GM18519 (cell line): ENCODE measurements at regions not wholly inside any gene's neighbourhood (a gene's known extent, or its start where the extent isn't known, plus 50 kb on each side); places are given as distances from the start of the nearest gene placed in this dataset.
"Not testable (repeated sequence)": the region's sequence is repeated elsewhere in the genome, so short reads cannot be mapped to it uniquely, and the experiment has no call there.

Source experiments
- ATAC-seq: cut with Tn5 transposase; IDR thresholded peaks from one replicate; pipeline ENCODE4 v1.9.1; 2021; ENCODE audit warnings: mild to moderate bottlenecking, moderate library complexity; ENCODE audit not compliant: unreplicated experiment, low FRiP score

DNA sequence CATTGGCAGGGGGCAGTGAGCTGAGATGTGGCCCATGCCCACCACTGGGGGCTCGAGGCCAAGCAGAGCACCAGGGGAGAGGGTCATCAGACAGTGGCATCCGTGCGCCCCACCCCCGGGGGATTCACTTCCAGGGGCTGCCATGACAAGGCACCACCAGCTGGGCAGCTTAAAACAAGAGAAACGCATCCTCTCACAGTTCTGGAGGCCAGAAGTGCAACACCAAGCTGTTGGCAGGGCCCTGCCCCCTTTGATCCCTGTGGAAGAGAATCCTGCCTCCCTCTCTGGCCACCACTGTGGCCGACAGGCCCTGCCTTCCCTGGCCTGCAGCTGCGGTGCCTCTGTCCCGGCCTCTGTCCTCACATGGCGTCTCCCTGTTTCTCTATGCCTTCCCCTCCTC lies 187.7 kb upstream of the ID2 start:
- no peak for ATAC-seq

DNA sequence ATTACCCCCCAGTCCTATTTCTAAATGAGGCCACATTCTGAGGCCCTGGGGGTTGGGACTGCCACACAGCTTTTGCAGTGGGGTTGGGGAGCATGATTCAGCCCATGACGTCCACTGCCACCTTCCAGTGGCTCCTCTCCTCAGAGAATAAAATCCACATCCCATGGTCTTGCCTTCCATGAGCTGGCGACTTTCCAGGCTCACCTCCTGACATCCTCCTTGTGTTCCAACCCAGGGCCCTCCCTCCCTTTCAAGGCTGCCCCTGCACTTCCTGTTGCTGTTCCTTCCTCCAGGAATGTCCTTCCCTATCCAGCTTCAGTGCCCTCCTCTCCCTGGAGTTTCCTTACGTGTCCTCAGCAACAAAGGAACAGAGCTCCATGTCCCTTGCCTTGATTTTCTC lies 187.3 kb upstream of the ID2 start:
- no peak for ATAC-seq

DNA sequence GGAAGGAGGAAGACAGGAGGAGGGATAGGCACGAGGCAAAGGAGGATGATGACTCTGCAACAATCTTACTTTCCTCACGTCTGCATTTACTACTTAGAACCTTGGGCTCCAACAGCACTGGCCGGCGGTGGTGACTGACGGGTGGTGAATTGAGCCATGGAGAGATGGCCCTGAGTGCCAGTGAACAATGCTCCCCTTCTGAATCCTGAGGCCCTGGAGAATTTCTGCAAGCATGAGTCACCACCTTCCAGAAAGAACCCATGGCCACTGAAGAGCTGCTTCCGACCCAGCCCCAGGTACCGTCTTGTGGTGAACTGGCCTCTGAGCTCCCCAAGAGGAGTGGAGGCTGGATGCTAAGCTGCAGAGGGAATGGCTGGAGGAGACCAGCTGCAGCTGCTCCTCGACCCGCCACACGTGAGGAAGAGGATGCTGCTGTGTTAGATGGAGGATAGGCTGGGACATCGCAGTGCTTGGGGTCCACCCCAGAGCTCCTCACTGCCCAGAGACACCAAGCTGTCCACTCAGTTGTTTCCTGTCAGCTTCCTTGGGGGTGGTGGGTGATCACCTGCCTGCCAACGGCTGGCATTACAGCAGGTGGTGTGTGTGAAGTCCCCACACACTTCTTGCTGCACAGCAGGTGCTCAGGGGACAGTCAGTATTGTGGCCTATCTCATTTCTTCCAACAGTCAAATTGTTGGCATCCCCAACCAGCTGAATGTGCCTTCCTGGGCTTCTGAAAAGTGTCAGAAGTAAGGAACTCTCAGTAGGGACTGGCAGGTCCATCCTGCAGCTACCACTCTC lies 186.5 kb upstream of the ID2 start:
- no peak for ATAC-seq

DNA sequence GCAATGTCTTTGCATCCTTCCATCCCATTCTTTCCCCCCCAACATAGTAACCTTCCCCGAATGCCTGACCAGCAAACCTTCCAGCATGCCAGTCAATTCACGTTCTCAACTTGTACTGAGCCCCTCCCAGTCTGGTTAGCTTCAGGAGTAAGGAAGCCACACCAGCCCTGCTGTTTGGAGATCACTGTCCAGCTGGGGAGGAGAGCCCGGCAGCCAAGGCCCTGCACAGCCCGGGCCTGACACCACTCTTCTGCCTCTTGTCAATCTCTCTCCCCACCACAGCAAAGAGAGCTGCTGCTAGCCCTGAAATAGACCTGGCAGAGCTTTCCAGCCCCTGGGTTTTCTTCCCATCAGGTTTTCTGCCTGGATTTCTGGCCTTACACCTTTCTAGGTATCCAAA lies 185.8 kb upstream of the ID2 start:
- no peak for ATAC-seq

DNA sequence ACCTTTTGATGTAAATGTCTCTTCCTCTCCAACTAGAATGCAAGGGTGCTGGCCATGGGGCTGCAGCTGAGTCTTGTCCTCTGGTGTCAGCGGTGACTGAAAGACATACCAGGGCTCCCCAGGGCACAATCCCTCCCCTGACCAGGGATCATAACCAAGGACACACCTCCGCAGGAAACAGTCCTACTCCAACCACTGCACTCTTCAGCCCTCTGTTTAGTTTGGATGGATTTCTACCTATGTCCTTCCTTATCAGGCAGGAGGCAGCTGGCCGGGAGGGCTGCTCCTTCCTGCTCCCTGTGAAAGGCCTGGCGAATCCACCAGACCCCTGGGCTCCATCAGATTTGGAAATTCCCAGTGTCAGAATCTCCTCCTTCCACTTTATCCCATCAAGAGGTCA lies 185.2 kb upstream of the ID2 start:
- no peak for ATAC-seq

DNA sequence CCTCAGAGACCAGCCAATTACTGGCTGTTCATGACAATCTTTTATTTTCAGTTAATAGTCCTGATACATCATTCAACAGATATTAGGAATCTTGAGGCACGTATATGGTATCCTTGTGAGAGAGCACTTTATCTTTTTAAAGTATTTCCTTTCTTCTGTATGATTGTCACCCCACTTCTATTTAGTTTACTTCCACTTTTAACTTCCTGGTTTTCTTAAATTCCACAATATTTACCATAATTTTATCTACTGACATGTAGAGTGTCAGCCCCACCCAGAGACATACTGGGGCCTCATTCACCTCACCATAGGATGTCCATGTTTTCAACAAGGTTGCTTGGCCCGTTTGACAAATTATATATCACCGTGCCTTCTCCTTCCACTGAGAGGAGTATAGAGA lies 182.9 kb upstream of the ID2 start:
- ATAC-seq: no peak

DNA sequence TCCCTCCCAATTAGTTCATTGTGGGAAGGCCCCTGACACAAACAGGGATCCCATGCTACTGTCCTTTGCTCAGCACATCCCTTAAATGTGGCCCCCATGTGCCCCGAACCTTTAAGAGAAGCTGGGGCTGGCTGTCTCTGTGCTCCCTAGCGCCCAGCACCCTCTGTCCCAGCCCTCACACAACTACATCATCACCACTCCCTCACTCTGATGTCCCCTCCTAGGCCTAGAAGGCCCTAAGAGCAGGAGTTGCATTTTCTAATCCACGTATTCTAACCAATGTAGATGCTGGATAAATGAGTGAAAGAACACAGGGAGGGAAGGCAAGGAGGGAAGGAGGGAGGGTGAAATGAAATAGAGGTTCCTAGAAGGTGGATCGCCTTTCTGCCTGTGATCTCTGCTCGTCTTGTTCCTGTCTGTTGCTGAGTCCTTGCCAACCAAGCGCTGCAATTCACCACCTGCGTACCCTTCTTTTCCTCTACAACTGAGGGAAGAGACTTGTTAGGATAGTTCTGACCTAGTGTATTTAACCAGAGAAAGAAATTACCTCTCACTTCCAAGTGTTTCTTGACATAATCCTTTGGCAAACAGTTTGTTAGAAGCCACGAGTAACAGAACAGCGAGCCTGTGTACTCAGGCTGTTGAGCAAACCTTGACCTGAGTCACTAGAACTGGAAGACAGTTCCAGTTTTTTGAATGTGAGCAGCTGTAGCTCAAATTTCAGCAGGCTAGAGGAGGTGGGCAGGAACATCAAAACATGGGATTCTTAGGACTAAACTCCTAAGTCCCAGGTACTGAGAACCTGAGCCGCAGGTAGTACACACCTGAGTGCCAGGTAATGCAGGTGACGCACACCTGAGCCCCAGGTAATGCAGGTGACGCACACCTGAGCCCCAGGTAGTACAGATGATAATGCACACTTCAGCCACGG lies 181.5 kb upstream of the ID2 start:
- ATAC-seq: no peak

DNA sequence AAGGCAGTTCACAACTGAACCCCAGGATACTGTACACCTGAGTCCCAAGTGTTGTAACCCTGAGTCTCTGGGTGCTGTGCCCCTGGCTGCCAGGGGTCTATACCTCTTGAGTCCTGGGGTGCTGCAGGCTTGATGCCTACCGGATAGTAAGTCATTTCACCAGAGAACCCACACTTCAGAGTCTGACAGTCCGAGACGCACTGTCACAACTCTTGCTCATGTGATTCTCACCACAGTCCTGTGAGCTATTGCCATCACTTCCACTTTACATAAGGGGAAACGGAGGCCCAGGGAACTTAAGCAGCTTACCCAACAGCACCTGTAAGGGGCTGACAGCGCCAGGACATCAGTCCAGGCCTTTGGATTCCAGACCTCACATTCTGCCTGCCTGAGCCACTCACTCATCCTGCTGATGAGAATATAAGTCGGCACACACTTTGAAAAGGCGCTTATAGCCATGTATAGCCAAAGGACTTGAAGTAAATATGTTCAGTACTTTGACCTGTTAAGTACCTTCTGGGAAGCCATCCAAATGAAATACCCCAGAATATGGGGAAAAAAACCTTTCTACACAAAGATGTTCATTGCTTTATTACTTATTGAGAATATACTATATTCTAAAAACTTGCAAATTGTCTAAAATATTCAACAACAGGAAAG lies 180.7 kb upstream of the ID2 start:
- ATAC-seq: no peak

DNA sequence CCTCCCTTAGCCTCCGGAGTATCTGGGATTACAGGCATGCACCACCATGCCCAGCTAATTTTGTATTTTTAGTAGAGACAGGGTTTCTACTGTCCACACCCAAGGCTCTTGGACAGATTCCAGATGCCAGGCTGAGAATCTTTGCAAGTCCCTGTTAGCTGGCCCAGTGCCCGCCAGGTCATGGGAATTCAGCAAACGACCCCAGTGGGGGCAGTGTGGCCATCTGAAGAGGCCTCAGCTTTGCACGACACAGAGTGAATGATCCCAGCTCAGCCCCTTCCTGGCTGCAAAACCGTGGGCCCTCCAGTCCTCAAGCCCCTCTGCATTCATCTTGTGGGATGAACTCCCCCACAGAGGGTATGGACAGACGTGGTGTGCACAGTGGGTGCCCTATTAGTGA lies 179.5 kb upstream of the ID2 start:
- ATAC-seq: no peak

DNA sequence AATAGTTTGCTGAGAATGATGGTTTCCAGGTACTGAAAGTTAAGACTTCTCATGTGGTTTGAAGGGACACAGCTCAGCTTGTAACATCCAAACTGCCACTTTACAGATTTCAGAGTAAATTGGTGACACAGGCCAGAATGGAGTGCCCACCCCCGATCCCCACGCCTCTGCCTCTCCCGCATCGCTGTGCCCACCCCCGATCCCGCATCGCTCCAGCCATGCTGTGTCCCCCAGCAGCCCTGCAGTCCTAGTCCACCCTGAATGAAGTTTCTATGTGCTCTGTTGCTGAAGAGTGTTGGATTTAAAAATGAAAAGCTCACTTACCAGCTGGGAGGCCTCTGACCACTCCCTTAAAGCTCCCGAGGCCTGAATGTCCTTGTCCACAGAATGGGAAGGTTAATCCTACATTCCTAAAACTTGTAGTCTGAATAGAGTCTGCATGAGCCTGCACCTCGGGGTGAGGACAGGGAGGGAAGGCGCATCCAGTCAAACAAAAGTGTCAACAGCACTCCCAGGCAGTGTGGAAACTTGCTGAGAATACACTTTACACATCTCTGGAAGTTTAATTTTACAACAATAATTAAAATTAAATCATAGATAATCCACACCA lies 176.4 kb upstream of the ID2 start:
- ATAC-seq: no peak

DNA sequence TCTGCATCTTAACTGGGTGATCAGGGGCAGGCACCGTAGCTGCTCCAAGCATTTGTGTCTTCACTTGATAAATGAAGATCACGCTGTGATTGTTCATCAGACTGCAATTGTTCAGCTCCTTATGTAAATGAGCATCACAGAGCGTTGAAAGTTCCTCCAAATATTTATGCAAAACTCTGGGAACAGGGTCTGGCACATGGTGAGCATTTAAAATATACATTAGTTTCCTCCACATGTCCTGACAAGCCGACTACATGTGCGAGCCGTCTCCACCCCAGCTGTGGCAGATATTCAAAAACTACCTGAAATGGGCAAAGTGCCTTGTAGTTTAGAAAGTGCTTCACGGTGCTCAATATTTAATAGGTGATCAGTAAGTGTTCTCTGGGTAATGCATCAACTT lies 175.1 kb upstream of the ID2 start:
- no peak for ATAC-seq

DNA sequence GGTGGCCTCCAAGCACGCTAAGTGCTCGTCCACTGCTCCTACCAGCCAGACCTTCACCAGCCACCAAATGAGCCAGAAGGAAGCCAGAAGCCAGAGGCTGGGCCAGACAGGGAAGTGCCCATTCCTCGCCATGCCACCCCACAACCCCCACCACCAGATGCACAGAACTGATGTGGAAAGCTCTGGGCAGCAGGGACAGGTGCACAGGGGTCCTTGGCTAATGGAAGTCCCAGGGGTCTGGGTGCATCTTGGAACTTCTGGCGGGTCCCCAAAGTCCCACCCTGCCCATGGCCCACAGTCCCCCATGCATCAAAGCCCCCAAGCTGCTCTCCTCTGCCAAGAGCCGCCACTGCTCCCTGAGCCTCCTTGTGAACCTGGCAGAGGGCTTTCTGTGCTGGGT lies 173.1 kb upstream of the ID2 start:
- ATAC-seq: no peak

DNA sequence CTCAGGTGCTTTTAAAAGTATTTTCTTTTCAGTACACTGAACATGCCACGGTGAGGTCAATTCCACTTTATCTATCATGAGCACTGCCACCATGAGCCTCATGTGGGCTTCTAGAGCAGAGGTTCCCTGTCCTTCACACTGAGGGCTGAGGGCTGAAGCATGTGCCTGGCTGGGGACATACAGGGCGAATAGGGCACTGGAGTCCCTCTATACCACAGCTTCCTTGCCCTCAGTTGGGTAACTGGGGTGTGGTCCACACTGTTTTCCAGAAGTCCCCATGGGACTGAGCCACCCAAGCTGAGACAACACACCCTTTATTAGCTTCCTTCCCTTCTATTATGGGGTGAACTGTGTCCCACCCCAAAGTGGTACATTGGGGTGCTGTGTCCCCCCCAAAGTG lies 172.2 kb upstream of the ID2 start:
- no peak for ATAC-seq

DNA sequence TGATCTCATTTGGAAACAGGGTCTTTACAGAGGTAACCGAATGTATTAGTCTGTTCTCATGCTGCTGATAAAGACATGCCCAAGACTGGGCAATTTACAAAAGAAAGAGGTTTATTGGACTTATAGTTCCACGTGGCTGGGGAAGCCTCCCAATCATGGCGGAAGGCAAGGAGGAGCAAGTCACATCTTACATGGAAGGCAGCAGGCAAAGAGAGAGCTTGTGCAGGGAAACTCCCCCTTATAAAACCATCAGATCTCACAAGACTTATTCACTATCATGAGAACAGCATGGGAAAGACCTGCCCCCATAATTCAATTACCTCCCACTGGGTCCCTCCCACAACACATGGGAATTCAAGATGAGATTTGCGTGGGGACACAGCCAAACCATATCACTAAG lies 171.8 kb upstream of the ID2 start:
- not testable (repeated sequence) for ATAC-seq

DNA sequence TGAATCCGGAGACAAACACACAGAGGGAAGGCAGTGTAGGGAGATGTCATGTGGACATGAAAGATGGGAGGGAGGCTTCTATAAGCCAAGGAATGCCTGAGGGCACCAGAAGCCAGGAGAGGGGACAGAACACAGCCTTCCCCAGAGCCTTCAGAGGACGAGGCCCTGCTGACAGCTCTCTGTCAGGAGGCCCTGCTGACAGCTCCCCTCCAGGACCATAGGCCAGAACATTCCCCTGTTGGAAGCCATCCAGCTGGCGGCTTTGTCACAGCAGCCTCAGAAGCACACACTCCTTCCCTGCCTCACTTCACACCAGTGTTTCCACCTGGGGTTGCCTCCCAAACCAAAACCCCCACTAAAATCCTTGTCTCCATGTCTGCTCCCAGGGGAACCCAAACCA lies 171.3 kb upstream of the ID2 start:
- no peak for ATAC-seq

DNA sequence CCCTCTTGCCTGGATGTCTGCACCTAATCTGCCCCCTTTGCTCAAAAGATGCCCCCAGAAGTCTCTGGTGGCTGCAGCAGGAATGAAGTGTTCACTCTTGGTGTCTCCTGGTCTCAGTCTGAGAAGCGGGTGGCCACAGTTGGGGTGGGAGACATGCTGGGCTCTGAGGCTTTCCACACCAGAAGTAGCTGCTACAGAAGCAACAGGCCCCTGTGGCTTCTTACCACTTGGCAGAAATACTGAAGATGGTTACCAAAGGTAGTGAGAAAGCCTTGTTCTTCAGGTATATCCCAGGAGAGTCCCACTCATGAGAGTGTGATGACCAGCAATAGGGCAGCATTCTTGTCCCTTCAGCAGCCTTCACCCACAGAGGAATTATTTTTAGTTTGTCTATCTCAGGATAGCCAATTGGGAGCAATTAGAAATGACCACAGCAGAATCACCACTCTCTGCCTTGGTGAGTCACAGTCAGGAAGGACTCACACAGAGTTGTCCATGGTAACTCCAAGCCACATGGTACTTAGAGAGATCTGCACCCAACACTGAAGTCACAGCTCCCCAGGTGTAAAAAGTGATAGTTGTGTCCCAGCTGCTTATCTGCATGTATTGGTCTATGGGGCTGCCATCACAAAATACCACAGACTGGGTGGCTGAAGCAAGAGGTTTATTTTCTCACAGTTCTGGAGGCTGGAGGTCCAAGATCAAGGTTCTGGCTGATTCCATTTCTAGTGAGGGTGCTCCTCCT lies 169.8 kb upstream of the ID2 start:
- ATAC-seq: no peak

DNA sequence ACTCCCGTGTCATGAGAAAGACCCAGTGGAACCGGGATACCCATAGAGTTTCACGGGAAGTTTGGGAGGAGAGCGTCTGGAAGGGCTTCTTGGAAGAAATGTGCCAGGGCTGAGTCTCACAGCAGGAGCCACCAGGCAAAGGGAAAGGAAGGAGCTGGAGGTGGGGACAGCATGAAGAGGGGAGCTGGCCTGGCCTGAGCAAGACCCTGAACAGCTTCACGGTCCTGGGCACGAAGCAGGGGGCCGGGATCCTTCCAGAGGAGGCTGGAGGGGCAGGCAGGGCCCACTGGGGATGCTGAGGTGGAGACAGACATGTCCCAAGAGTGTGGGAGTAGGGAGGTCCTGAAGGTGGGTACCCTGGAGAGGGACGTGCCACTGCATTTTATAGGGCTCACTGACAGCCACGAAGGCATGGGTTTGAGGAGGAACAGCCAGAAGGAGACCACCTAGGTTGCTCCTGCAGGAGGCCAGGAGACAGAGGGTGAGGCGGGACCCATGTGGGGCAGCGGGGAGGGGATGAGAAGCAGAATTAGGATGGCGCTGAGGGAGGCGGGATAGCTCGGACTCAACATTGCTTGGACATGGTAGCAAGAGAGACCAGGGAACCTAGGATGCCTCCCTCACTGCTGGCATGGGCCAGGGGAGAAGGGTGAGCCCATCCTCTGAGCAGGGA lies 168.1 kb upstream of the ID2 start:
- no peak for ATAC-seq

DNA sequence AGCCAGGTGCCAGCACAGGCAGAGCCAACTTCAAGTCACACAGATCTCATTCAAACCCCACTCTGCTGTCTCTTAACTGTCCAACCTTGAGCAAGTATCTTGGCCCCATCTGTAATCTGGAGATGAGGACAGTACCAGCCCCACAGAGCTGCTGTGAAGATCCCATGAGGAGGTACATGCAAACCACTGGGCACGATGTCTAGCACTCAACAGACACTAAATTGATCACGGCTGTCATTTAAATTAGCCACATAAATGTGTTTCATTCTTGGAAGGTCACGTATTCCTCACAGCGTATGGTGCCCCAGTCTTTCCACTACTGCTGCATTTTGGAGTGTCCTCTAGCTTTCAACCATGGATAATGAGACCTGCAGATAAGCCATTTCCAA lies 167.6 kb upstream of the ID2 start:
- ATAC-seq: no peak
